Superior temporal gyrus (tissue), 1 donor: ENCODE measurements at regions not wholly inside any gene's neighbourhood (a gene's known extent, or its start where the extent isn't known, plus 50 kb on each side); places are given as distances from the start of the nearest gene placed in this dataset.
"Not testable (repeated sequence)": the region's sequence is repeated elsewhere in the genome, so short reads cannot be mapped to it uniquely, and the experiment has no call there.

Experiments used
- DNase-seq: peaks from one replicate; pipeline ENCODE4 v3.0.0-alpha.2; 2016; ENCODE audit errors: extremely low spot score

DNA sequence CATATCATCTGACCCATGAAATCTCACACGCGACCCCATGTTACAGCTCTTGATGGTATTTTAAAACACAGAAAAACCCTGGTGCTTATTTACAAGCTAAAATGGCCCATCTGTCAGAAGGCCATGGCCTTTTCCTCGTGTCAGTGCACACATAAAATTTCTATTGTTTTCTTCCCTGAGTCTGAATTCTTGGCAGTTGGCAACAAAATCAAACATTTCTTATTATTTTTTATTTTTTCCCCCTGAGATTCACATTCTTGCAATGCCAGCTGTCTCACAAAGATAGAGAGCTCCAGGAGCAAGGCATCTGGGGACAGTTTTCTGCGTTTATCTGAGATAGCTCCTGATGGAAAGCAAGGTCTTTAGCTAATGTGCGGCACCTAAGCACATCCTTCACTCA, 818.1 kb upstream of the TMEM132C start:
- DNase-seq, result no peak

DNA sequence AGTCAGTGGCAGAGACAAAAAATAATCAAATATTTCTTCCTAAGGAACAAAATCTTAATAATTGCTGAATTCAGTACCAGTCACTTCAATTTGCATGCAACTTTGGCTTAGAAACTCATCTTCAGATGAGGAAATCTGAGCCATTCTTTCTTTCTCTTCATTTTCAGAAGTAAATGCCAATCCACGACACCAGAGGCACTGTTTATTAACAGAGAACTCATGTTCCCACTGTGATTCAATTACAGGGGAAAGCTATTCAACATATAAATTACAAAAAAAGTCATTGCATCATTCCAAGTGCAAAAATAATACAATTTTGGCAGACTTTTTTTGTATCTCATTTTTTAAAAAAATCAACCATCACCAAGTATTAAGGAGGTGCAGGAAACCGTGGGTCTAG, 816.1 kb upstream of the TMEM132C start:
- DNase-seq, result no peak

GRCh38 chr12:127455347-127456265, 811.4 kb upstream of the TMEM132C start:
- DNase-seq, result no peak

DNA sequence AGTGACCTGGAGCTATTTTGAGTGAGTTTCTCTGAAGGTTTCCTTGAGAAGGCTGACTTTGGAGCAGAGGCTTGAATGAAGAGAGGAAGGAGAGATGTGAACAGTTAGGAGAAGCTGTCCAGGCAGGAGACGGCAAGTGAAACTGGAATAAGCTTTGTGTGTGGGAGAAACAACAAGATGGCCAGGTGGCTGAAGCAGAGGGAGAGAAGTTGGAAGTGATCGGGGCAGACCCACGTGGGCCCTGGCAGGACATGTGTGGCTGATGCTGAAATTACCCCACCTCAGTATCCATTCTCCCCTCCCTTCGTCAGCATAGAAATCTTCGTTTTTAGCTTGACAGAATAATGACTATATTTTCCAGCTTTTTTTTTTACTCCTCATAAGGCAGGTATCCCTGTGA, 809.2 kb upstream of the TMEM132C start:
- no peak for DNase-seq

- no peak for DNase-seq
Observed at GRCh38 chr12:127459166-127459565, 807.8 kb upstream of the TMEM132C start.

DNA sequence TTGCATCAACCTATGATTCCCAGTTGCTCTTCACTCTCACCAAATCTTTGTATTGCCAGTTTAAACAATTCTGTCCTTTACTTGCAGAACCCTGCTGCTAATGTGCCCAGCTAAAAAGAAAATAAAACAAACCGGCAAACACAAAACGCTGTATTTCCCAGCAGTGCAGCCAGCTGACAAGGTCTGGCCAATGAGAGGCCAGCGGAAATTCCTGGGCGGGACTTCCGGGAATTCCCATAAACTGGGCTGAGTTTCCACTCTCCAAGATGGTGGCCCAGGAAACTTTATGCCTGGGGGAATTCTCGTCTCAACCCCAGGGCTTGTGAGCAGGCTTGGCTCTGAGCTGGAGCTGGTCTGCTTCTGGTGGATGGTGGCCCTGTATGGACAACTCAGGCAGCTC, 807.3 kb upstream of the TMEM132C start:
- no peak for DNase-seq

DNA sequence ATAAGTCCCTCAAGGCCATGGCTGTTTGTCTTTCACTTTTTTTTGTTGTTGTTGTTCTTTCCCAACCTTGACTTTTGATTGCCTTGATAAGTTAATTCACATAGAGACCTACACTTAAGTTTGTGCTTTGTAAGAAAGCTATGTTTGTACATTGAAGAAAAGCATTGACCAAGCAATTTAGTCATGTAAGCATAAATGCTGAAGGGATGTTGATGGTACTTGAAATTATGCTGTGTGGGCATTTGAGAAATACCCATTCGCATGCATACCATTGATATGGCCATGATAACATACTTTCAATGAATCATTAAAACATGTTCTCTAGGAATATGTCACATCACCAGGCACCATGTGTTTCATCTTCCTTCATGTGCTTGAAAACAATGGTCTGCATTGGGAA, 803.7 kb upstream of the TMEM132C start:
- no peak for DNase-seq

GRCh38 chr12:127469331-127469730, 797.6 kb upstream of the TMEM132C start:
- DNase-seq, result no peak

DNA sequence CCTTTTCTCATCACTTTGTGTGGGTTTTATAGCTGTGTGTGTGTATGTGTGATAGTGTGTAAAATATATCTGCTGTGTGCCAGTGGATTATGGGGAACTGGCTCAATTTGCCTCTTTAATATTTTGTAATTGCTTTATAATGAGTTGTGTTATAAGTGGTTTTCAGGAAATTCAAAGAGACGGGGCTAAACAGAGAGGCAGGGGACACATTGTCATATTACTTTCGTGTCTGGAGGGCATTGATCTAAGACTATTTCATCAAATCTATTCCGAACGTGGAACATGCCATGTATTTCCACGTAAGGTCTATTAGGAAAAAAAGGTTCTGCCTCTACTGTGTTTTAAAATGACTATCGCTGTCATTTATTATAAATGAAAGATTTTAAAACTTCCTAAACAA, 793.2 kb upstream of the TMEM132C start:
- no peak for DNase-seq

DNA sequence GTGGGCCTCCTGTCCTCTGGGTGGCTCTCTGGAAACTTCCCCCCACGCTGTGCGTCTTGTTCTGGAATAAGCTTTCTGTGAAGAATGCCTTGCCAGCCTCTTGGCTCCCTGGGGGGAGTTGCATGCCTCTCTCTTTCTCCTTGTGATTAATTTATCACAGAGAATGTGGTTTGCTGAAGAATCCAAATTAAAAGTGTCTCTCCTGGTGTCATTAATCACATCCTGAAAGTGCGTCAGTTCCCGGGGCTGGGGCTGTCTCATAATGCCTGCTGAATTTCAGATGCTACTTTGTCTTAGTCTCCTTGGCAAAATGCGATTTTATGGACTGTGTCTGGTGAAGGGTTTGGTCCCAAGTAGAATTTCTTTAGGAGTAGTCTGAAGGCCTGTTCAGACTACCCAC, 787.7 kb upstream of the TMEM132C start:
- no peak for DNase-seq

- no peak for DNase-seq
Observed at GRCh38 chr12:127480775-127481314, 786.1 kb upstream of the TMEM132C start.

DNA sequence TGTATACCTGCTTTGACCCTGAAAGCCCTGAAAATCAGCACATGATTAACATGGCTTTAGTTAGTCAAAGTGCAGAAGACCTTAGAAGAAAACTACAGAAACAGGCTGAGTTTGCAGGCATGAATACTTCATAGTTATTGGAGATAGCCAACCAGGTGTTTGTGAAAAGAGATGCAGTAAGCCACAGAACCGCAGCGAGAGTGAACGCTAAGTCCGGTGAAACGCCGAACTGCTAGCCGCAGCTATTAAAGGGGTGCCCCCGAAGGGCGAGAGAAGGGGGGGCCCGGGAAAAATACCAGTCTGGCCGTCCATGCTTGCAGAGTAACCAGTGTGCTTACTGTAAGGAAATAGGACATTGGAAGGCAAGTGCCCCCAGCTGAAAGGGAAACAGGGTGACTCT, 784.0 kb upstream of the TMEM132C start:
- no peak for DNase-seq

DNA sequence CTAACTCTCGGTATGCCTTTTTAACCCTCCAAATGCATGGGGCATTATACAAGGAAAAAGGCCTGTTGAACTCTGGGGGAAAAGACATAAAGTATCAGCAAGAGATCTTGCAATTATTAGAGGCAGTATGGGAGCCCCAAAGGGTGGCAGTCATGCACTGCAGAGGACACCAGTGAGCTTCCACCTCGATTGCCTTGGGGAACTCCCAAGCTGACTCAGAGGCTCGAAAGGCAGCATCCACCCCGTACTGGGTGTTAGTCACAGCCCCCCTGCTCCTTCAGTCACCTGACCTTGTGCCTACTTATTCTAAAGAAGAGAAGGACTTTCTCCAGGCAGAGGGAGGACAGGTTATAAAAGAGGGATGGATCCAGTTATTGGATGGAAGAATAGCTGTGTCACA, 781.4 kb upstream of the TMEM132C start:
- no peak for DNase-seq

DNA sequence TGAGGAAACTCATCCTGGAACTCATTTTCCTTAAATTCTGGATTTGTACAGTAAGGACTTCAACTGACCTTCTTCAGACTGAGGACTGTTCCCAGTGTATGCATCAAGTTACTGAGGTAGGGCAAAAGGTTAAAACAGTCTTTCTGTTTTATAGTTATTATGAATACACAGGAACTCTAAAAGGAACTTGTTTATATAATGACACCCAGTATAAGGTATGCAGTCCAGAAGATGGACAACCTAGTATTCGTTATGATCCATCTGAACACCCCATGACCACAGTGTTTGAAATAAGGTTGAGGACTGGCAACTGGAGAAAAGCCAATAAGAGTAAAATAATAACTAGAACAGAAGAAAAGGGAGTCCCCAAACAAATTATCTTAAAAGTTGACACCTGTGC, 779.9 kb upstream of the TMEM132C start:
- no peak for DNase-seq

GRCh38 chr12:127489061-127489460, 777.9 kb upstream of the TMEM132C start:
- no peak for DNase-seq

DNA sequence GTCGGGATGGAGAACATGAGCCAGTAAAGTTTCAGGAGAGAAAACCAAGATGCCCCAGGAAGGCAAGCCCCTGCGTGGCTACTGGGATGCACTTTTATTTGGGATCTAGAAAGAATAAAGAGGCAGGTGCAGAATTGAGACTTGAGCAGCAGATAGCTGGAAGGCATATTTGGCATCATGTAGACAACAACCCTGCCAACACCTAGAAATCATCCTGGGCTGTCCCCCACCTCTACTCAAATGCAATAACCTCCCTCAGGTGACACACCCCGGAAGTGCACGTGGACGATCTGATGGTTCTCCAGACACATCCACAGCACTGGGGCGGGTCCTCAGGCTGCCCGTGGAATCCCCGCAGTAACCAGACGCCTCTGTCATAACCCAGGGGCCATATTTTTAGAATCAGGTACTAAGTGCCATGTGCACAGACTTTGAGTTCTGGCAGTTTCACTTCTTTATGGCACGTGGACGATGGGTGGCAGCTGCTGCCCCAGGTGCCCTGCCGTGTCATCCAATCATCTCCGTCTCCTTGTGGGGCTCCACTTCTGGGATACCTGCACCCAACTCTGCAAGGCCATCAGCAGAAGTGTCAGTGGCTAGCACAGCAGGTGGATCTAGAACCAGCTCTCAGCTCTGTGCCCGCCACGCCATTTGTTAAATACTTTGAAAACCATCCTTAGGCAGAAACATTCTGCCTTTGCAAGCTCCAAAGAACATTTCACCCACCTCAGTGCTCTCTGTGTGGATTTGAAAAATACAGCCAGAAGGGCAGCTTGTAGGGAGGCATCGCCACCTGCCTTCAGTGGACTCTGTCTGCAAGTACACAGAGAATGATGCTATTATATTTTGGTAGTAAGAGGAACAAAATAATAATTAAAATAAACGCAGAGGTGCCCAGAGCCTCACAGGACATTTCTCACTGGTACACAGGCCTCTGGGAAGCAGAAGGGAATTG, 771.7 kb upstream of the TMEM132C start:
- no peak for DNase-seq

GRCh38 chr12:127496255-127496654, 770.7 kb upstream of the TMEM132C start:
- no peak for DNase-seq

GRCh38 chr12:127500512-127501035, 766.4 kb upstream of the TMEM132C start:
- DNase-seq, result no peak

- no peak for DNase-seq
Observed at GRCh38 chr12:127501916-127502315, 765.1 kb upstream of the TMEM132C start.

DNA sequence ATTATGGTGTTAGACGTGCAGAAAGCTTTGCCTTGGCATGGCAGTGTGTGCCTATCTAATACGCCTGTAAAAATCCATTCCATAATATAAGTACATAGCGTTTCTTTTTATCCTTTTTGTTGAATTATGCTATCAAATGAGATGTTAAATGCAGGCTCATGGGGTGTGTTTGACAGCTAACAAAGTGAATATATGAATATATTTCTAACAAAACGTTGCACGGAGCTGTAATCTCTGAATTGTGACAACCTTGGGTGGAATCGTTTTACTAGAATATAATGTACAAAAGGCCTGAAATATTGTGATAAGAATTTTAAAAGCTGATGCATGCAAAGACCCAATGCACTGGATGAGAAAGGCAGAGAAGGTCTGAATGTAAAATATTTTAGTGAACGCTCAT, 763.7 kb upstream of the TMEM132C start:
- no peak for DNase-seq

- DNase-seq, result not testable (repeated sequence)
Observed at GRCh38 chr12:127503996-127504395, 763.0 kb upstream of the TMEM132C start.

DNA sequence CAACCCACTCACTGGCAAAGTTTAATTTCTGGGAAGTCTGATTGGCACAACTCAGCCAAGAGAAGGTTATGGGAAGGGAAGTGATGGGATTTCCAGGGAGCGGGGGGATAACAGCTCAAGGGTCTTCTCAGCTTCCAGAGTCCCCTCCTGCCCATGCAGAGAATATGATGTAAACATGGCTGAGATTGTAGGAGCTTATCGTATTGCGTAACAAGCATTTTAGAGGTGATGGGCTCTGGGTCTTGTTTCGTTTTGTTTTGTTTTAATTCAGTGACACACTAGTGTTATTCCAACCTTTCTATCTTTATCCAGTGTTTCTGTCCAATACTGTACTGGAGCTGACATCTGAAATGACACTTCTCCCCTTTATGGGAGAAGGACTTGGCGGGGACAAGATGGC, 762.1 kb upstream of the TMEM132C start:
- DNase-seq, result no peak
